ENCODE measurements at regions not wholly inside any gene's neighbourhood (a gene's known extent, or its start where the extent isn't known, plus 50 kb on each side); places are given as distances from the start of the nearest gene placed in this dataset.

DNA sequence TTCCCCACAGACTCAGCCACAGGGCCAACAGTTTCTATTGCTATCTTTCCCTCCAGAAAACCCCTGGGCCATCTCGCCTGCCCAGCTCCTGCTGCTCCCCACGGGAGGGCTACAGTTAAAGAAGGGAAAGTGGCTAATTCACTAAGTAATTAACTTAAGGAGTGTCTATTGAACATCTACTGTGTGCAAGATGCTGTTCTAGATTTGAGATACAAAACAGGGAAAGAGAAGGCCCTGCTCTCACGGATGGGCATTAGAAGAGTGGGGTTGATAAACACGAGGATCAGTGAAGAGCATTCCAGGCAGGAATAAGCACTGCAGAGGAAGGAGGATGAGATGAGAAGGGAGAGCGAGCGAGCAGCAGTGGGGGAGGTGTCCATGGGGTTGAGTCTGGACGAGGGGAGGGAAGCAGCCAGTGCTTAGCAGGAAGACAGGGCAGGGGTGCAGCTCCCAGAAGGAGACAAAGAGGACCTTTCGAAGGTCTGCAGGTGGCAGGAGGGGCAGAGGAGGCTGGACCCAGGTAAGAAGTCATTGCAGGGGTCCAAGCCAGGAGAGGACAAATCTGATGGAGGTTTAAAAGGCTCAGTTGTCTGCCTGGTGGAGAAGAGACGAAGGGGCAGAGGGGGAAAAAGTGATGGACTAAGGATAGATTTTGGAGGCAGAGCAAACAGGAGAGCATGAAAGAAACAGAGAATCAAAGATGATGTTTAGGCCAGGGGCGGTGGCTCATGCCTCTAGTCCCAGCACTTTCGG, 64.7 kb downstream of the KLF15 start:
- TF ChIP-seq CTCF (IDR thresholded peaks at IDR 0.05) (no peak), ZFX (IDR thresholded peaks at IDR 0.05; ENCODE audit: borderline replicate concordance) (no peak)
